Spleen (tissue), 11 donors: ENCODE measurements at regions not wholly inside any gene's neighbourhood (a gene's known extent, or its start where the extent isn't known, plus 50 kb on each side); places are given as distances from the start of the nearest gene placed in this dataset.

Experiments
- DNase-seq: peaks from one replicate; pipeline ENCODE4 v3.0.0-alpha.2; 2020
- H3K27ac ChIP-seq, 8 donors: fragments of 200-600 bp; sonication (generic) in 7 of 8; 1 replicate in 4 of 8; 2 replicates in 4 of 8; pipeline versions ENCODE4 v1.5.0 to v1.8.0; 2016 to 2021; ENCODE audit warnings: inconsistent platforms in 4 of 8, mild to moderate bottlenecking in 4 of 8, moderate library complexity in 1 of 8
- H3K27me3 ChIP-seq, 7 donors: fragments of 200-600 bp; sonication (generic) in 6 of 7; replicated peaks in 1 of 7; 1 replicate in 4 of 7; 2 replicates in 3 of 7; pipeline versions ENCODE4 v1.5.0 to v1.8.0; 2016 to 2021; ENCODE audit warnings: inconsistent platforms in 3 of 7, mild to moderate bottlenecking in 1 of 7
- H3K36me3 ChIP-seq, 6 donors: fragments of 200-600 bp; sonication (generic) in 5 of 6; 1 replicate in 4 of 6; 2 replicates in 2 of 6; pipeline versions ENCODE4 v1.5.0 to v1.8.0; 2016 to 2021; ENCODE audit warnings: inconsistent platforms in 2 of 6
- H3K4me1 ChIP-seq, 6 donors: fragments of 200-600 bp; sonication (generic) in 5 of 6; 1 replicate in 3 of 6; 2 replicates in 3 of 6; pipeline versions ENCODE4 v1.5.0 to v1.8.0; 2016 to 2021; ENCODE audit warnings: inconsistent platforms in 3 of 6
- H3K4me3 ChIP-seq, 8 donors: fragments of 200-600 bp; sonication (generic) in 7 of 8; 1 replicate in 4 of 8; 2 replicates in 4 of 8; pipeline versions ENCODE4 v1.5.0 to v1.8.0; 2016 to 2021; ENCODE audit warnings: inconsistent platforms in 4 of 8, mild to moderate bottlenecking in 4 of 8, moderate library complexity in 2 of 8
- H3K9me3 ChIP-seq, 8 donors: fragments of 200-600 bp; sonication (generic) in 7 of 8; 1 replicate in 4 of 8; 2 replicates in 4 of 8; pipeline versions ENCODE4 v1.5.0 to v1.8.0; 2016 to 2021; ENCODE audit warnings: inconsistent platforms in 4 of 8
- POLR2A ChIP-seq, 3 donors: fragments of 450-650 bp; IDR thresholded peaks; one replicate each; pipeline ENCODE4 v1.5.1; 2017; ENCODE audit warnings: antibody characterized with exemption in 3 of 3, mild to moderate bottlenecking in 1 of 3
- POLR2AphosphoS5 ChIP-seq, 3 donors: sonication (generic); formaldehyde crosslinking; IDR thresholded peaks; one replicate each; pipeline ENCODE4 v1.5.1; 2017; ENCODE audit warnings: antibody characterized with exemption in 3 of 3
- WGBS, 5 donors: extraction: QIAGEN DNeasy Blood & Tissue Kit in 3 of 5; methylation state at CpG; one replicate each; pipeline versions ENCODE4 v1.1.5 to v1.1.7; 2013 to 2018; 5-methylcytosine and 5-hydroxymethylcytosine counted together
- intact Hi-C: fragments of 100-400 bp; cut with DNase I; formaldehyde crosslinking; loops from one replicate; pipeline ENCODE4 v1.15.0; 2023; ENCODE audit warnings: low total_unique reads
- small RNA-seq, 4 donors: library from RNA; depleted of rRNA; stranded (forward); fragments of <200 nt; gene quantifications; one replicate each; pipeline ENCODE3, GENCODE V24; 2016
- TF ChIP-seq, protein P1 (sequence below), 11 experiments: fragments of 200-600 bp in 7 of 11; fragments of 450-650 bp in 4 of 11; sonication (generic) in 4 of 11; IDR thresholded peaks in 8 of 11; conservative IDR thresholded peaks in 3 of 11; 1 replicate in 7 of 11; 2 replicates in 4 of 11; pipeline versions ENCODE4 v1.4.0 to v1.8.0; 2016 to 2021; ENCODE audit warnings: antibody characterized with exemption in 11 of 11, inconsistent platforms in 4 of 11, mild to moderate bottlenecking in 1 of 11
- donor health status: healthy with polysubstance abuse.
- donor health status: DM: no; HTN: no; CAD: no; lungs with moderate emphysema.
- donor health status: DM: no; HTN: no; CAD: no.
- donor health status: Bipolar disorder and iron deficiency.
- donor health status: healthy.
- donor health status: DM: no; HTN: no; CAD: no.
- donor health status: DM: yes; HTN: yes; CAD: no.

DNA sequence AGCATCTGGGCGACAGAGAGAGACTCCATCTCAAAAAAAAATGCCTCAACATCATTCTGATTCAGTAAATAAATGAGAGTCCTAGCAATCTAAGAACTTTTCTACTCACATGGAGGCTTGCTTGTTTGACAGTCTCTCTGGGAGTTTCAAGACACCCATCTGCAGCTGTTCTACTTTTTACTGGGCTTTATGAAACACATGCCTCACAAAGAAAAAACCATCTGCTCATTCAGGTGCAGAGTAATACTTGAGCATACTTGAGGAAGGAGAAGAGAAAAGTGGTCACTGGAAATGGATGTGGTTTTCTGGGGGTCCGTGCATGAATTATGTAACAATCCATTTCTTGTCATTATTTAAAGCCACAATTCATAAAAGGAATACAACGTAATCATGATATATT, 87.1 kb upstream of the DDX53 start:
- Histone ChIP-seq H3K4me1 (no peaks in the 10 kb centered on the region), H3K27me3 (peaks cover 0 to 4% (median 0%) of the 10 kb centered on the region in 7 donors), H3K27ac (no peak overlapping the region), H3K36me3 (no peaks in the 10 kb centered on the region), H3K9me3 (no peaks in the 10 kb centered on the region), H3K4me3 (no peak overlapping the region)
- DNase-seq, result no peak
- intact Hi-C loops, result no loop called here
- WGBS, 5 donors, result 32 to 45% (median 43%) methylated on average over 3 of the region's 3 CpGs
- TF ChIP-seq POLR2A (IDR thresholded peaks at IDR 0.05) (no peak), POLR2AphosphoS5 (IDR thresholded peaks at IDR 0.05) (no peak)
- TF ChIP-seq, protein P1, sequence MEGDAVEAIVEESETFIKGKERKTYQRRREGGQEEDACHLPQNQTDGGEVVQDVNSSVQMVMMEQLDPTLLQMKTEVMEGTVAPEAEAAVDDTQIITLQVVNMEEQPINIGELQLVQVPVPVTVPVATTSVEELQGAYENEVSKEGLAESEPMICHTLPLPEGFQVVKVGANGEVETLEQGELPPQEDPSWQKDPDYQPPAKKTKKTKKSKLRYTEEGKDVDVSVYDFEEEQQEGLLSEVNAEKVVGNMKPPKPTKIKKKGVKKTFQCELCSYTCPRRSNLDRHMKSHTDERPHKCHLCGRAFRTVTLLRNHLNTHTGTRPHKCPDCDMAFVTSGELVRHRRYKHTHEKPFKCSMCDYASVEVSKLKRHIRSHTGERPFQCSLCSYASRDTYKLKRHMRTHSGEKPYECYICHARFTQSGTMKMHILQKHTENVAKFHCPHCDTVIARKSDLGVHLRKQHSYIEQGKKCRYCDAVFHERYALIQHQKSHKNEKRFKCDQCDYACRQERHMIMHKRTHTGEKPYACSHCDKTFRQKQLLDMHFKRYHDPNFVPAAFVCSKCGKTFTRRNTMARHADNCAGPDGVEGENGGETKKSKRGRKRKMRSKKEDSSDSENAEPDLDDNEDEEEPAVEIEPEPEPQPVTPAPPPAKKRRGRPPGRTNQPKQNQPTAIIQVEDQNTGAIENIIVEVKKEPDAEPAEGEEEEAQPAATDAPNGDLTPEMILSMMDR (IDR thresholded peaks at IDR 0.05 in 8 of 11, conservative IDR thresholded peaks at IDR 0.05 in 3 of 11), result no peak

DNA sequence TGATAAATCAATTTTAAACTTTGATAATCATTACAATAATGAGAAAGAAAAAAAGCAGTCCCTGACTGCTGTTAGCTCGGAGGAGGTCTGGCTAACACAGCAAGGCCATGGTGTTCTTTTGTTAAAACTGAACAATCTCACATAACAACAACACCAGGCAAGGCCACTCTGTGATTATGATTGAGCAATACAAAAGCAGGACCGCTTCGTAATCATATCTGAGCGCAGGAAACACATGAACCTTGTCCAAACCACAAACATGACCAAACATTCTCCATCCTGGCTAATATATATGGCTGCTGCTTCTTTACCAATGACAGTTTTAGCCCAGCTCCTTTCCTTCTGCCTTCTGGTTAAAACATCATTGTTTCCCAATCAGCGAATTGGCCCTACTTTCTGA, 76.8 kb upstream of the DDX53 start:
- no peak overlapping the region for H3K4me3 ChIP-seq
- intact Hi-C loops, result no loop called here
- DNase-seq, result no peak
- TF ChIP-seq POLR2AphosphoS5 (IDR thresholded peaks at IDR 0.05) (no peak), POLR2A (IDR thresholded peaks at IDR 0.05) (no peak)
- TF ChIP-seq, protein P1 (IDR thresholded peaks at IDR 0.05 in 8 of 11, conservative IDR thresholded peaks at IDR 0.05 in 3 of 11), result no peak
- no peaks in the 10 kb centered on the region for H3K9me3 ChIP-seq
- H3K36me3 ChIP-seq, result no peaks in the 10 kb centered on the region
- H3K4me1 ChIP-seq, result no peaks in the 10 kb centered on the region
- no peak overlapping the region for H3K27ac ChIP-seq
- H3K27me3 ChIP-seq, result no peaks in the 10 kb centered on the region
- WGBS, 5 donors, result 18 to 44% (median 27%) methylated on average over 5 of the region's 5 CpGs

DNA sequence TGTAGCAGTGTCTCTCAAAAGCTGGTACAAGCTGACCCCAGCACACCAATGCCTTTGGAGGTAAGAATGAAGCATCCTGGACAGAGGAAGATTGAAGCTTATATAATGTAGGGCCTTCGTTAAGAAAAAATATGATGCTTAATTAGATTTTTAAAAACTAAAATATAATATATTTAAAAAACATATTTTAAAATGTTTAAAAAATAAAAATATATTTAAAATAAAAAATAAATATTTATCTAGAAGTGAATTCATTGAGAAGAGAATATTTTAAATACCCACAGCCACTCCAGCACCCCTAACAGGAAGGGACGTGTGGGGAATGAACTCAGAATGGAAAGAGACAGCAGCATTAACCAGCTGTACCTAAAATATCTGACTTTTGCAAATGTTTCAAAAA, 65.1 kb upstream of the DDX53 start:
- Histone ChIP-seq H3K9me3 (no peaks in the 10 kb centered on the region), H3K27me3 (no peaks in the 10 kb centered on the region), H3K36me3 (no peaks in the 10 kb centered on the region), H3K4me3 (no peak overlapping the region), H3K4me1 (no peaks in the 10 kb centered on the region), H3K27ac (no peak overlapping the region)
- 73 to 96% (median 92%) methylated on average over 2 of the region's 2 CpGs for WGBS, 5 donors
- intact Hi-C loops, result no loop called here
- DNase-seq, result no peak
- TF ChIP-seq POLR2A (IDR thresholded peaks at IDR 0.05) (no peak), POLR2AphosphoS5 (IDR thresholded peaks at IDR 0.05) (no peak)
- TF ChIP-seq, protein P1 (IDR thresholded peaks at IDR 0.05 in 8 of 11, conservative IDR thresholded peaks at IDR 0.05 in 3 of 11), result no peak

DNA sequence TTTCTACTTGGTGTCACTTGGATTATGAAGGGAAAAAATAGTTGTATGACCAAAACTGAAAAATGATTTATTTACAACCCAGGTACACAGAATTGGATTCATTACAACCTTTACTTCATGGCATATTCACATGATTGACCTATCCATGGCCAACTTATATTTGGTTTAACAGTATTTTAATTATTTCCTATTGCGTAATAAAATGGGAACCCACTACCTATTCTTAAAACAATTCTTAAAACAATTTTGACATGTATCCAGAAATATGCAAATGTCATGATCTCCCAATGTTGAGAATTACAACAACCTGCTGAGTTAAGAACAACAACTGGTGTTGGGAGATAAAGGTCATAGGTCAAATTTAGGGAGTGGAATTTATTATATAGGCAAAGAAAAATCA, 54.8 kb upstream of the DDX53 start:
- H3K36me3 ChIP-seq, result no peaks in the 10 kb centered on the region
- TF ChIP-seq, protein P1 (IDR thresholded peaks at IDR 0.05 in 8 of 11, conservative IDR thresholded peaks at IDR 0.05 in 3 of 11), result no peak
- no peak for TF ChIP-seq POLR2A (IDR thresholded peaks at IDR 0.05)
- no peak for TF ChIP-seq POLR2AphosphoS5 (IDR thresholded peaks at IDR 0.05)
- no peak for DNase-seq
- 80 to 97% (median 92%) methylated on average over 1 of the region's 1 CpG for WGBS, 5 donors
- no peaks in the 10 kb centered on the region for H3K27me3 ChIP-seq
- no peak overlapping the region for H3K4me3 ChIP-seq
- H3K27ac ChIP-seq, result no peak overlapping the region
- H3K9me3 ChIP-seq, result no peaks in the 10 kb centered on the region
- intact Hi-C loops, result no loop called here
- no peaks in the 10 kb centered on the region for H3K4me1 ChIP-seq

Small RNAs in the stretch of these regions (small RNA-seq; reads per million reads assigned to genes)
- gene RNU6-266P, result 0 reads per million in 4 donors
